Immature natural killer cell (primary cell): ENCODE measurements at regions not wholly inside any gene's neighbourhood (a gene's known extent, or its start where the extent isn't known, plus 50 kb on each side); places are given as distances from the start of the nearest gene placed in this dataset.
"Not testable (repeated sequence)": the region's sequence is repeated elsewhere in the genome, so short reads cannot be mapped to it uniquely, and the experiment has no call there.

Source experiments
- DNase-seq, 3 donors: peaks; one replicate each; pipeline ENCODE4 v3.0.0; 2022; ENCODE audit warnings: mixed read lengths in 1 of 3
- H3K27ac Mint-ChIP-seq, 6 donors: one replicate each; pipeline ENCODE4 v1.8.0; 2020; ENCODE audit warnings: mixed read lengths in 6 of 6, mild to moderate bottlenecking in 5 of 6, inconsistent platforms in 4 of 6, moderate library complexity in 3 of 6
- H3K27me3 Mint-ChIP-seq, 3 donors: one replicate each; pipeline ENCODE4 v1.8.0; 2020 to 2021; ENCODE audit warnings: low read depth in 3 of 3, mild to moderate bottlenecking in 3 of 3, mixed read lengths in 3 of 3, moderate library complexity in 3 of 3, inconsistent platforms in 1 of 3
- H3K36me3 Mint-ChIP-seq, 3 donors: one replicate each; pipeline ENCODE4 v1.8.0; 2020; ENCODE audit warnings: mixed read lengths in 3 of 3, inconsistent platforms in 2 of 3, mild to moderate bottlenecking in 2 of 3
- H3K4me1 Mint-ChIP-seq, 2 donors: one replicate each; pipeline ENCODE4 v1.8.0; 2020; ENCODE audit warnings: inconsistent platforms in 2 of 2, mild to moderate bottlenecking in 2 of 2, mixed read lengths in 2 of 2, moderate library complexity in 1 of 2
- H3K4me3 Mint-ChIP-seq, 5 donors: one replicate each; pipeline ENCODE4 v1.8.0; 2020; ENCODE audit warnings: mild to moderate bottlenecking in 5 of 5, mixed read lengths in 5 of 5, inconsistent platforms in 3 of 5, moderate library complexity in 3 of 5
- H3K9me3 Mint-ChIP-seq, 6 donors: one replicate each; pipeline ENCODE4 v1.8.0; 2020; ENCODE audit warnings: mild to moderate bottlenecking in 6 of 6, mixed read lengths in 6 of 6, inconsistent platforms in 4 of 6, moderate library complexity in 3 of 6

DNA sequence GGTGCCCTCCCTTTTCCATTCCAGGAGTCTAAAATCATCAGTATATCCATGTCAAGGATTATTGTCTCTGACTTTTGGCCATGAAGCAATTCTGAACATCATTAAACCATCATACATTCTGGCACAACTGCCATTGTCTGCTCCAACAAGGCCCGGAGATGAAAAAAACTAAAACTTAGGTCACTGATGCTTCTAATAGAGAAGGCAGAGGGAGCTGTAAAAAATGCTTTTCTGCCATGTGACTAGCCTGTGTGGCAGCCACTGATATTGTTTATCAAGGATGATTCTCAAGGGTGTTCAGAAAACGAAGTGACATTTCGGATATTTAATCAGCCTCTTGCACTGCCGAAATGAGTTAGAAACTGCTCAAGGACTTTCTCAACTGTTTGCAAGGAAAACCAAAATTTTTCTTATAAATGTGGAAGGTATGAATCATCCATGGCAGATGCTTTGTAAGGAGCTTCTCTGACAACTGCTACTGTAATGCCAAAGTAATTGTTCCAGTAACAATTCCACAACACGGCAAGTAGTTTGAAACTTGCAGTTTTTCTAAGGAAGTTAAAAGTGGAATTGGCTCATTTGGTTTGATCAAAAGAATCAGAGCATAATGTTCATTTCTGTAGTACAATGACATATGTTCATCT, 1076.5 kb upstream of the FLRT2 start:
- Mint-ChIP-seq H3K36me3 (peaks cover 0 to 3% (median 0%) of the 10 kb centered on the region in 3 donors), H3K4me1 (no peaks in the 10 kb centered on the region), H3K4me3 (no peak overlapping the region), H3K27me3 (no peaks in the 10 kb centered on the region), H3K27ac (no peak overlapping the region), H3K9me3 (peaks cover 0 to 10% (median 3%) of the 10 kb centered on the region in 6 donors)
- DNase-seq = no peak

DNA sequence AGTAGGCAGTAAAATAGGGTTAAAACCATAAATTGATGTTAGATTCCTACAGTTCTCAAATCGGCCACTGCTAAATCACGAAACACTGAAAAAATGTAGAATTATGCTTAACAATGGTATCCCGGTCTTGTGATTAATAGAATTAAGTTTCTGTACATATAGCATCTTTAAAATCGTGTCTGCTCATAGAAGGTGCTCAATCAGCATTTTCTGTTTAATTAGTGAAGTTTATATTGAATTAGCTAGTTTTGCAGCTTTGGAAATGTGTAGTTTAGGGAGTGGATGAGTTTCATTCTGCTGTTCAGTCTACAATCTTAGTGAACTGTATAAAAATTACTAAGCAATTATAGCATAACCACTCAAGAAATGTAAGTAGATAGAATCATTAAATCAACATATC, 1075.8 kb upstream of the FLRT2 start:
- Mint-ChIP-seq H3K27ac (no peak overlapping the region), H3K36me3 (peaks cover 0 to 3% (median 0%) of the 10 kb centered on the region in 3 donors), H3K4me1 (no peaks in the 10 kb centered on the region), H3K4me3 (no peak overlapping the region), H3K9me3 (peaks cover 0 to 10% (median 3%) of the 10 kb centered on the region in 6 donors), H3K27me3 (no peaks in the 10 kb centered on the region)
- no peak for DNase-seq

DNA sequence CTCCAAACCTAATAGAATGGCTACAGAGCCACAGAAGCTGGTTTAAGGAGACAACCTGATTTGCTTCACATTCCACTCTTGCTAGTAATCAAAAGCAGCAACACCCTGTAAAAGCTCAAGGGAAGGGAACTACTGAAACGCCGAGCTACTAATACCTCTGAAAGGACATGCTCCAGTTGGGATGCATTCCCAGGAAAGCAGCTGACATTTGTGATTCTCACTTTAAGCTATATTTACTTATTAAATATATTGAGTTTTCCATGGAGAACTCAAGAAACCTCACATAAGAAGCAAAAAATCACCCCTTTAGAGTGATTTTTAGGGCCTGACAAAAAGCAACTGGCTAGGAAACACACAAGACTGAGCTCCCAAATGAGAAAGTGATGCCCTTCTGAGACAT, 1073.0 kb upstream of the FLRT2 start:
- H3K27me3 Mint-ChIP-seq = no peaks in the 10 kb centered on the region
- no peak overlapping the region for H3K27ac Mint-ChIP-seq
- no peak overlapping the region for H3K4me3 Mint-ChIP-seq
- H3K36me3 Mint-ChIP-seq = peaks cover 0 to 3% (median 0%) of the 10 kb centered on the region in 3 donors
- DNase-seq = no peak
- no peaks in the 10 kb centered on the region for H3K4me1 Mint-ChIP-seq
- peaks cover 0 to 8% (median 1%) of the 10 kb centered on the region in 6 donors for H3K9me3 Mint-ChIP-seq

DNA sequence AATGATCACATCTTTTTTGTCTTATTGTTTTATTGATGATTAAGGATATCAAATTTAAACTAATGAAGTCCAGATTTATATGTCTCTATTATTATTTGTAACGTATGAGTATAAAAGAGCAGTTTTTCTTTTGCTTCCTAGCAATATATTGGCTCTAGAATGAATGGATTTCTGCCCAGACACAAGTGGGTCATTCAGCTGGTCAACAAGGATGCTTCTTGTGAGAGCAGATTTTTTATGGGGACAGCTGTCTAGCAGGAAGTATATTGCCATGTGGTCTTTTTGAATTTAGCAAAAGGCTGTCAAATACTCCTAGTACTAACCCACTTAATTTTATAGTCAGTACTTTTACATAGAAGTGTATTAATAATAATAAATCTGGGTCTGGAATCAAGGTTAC, 1071.1 kb upstream of the FLRT2 start:
- Mint-ChIP-seq H3K4me1 (no peaks in the 10 kb centered on the region), H3K4me3 (no peak overlapping the region), H3K27me3 (no peaks in the 10 kb centered on the region), H3K27ac (no peak overlapping the region), H3K9me3 (peaks cover 0 to 14% (median 2%) of the 10 kb centered on the region in 6 donors), H3K36me3 (peaks cover 0 to 3% (median 0%) of the 10 kb centered on the region in 3 donors)
- DNase-seq = no peak

DNA sequence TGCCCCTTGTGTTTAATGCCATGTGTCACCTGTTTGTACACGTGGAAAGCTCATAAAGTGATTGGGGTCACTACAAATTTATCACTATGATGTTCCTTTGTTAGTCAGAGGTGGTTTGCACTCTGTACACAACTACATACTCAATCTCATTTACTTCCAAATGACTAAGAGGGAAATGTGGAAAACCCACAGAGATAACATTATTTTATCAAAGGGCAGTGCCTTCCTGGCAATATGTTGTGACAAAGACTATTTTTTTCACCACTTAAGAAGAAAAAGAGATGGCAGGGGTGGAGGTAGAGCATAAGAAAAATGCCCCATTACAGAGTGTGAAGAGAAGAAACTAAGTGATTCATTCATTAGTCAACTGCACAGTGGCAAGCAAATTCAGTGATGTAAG, 1064.1 kb upstream of the FLRT2 start:
- Mint-ChIP-seq H3K27me3 (no peaks in the 10 kb centered on the region), H3K4me3 (no peak overlapping the region), H3K27ac (no peak overlapping the region), H3K4me1 (no peaks in the 10 kb centered on the region), H3K9me3 (peaks cover 0 to 40% (median 5%) of the 10 kb centered on the region in 6 donors), H3K36me3 (no peaks in the 10 kb centered on the region)
- no peak for DNase-seq

DNA sequence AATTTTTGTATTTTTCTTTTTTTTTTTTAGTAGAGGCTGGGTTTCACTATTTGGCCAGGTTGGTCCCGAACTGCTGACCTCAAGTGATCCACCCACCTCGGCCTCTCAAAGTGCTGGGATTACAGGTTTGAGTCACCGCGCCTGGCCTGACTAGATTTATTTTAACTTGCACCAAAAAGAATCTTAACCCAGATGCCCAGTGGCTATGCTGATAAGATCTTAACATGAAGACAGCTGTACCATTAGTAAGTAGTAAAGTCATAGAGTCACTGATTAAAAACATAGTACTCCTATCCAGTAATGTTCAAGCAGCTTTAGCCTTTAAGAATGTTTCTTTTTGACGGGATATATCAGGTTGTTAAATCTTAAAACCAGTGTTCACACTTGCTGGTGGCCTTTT, 1061.8 kb upstream of the FLRT2 start:
- no peak overlapping the region for H3K27ac Mint-ChIP-seq
- no peak for DNase-seq
- no peaks in the 10 kb centered on the region for H3K4me1 Mint-ChIP-seq
- no peaks in the 10 kb centered on the region for H3K36me3 Mint-ChIP-seq
- H3K27me3 Mint-ChIP-seq = no peaks in the 10 kb centered on the region
- H3K9me3 Mint-ChIP-seq = peaks cover 0 to 32% (median 7%) of the 10 kb centered on the region in 6 donors
- no peak overlapping the region for H3K4me3 Mint-ChIP-seq

DNA sequence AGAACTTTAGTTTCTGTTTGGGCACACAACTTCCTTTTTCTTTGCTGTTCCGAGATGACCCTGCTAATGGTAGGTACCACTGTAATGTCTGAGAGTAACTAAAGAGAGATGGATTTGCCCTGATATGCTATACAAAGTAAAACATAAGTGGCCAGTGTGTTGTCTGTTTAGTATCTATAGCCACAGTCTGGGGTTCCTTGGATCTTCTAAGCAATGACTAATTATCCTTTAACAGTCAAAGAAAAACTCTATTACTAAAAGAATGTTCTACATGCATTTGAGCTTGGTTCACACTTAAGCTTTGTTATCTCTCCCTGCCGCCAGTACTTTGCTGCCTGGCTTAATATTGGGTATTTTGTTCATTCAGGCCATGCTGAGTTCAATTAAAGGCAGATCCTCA, 1051.9 kb upstream of the FLRT2 start:
- H3K36me3 Mint-ChIP-seq = no peaks in the 10 kb centered on the region
- H3K9me3 Mint-ChIP-seq = peaks cover 0 to 8% (median 6%) of the 10 kb centered on the region in 6 donors
- no peak for DNase-seq

DNA sequence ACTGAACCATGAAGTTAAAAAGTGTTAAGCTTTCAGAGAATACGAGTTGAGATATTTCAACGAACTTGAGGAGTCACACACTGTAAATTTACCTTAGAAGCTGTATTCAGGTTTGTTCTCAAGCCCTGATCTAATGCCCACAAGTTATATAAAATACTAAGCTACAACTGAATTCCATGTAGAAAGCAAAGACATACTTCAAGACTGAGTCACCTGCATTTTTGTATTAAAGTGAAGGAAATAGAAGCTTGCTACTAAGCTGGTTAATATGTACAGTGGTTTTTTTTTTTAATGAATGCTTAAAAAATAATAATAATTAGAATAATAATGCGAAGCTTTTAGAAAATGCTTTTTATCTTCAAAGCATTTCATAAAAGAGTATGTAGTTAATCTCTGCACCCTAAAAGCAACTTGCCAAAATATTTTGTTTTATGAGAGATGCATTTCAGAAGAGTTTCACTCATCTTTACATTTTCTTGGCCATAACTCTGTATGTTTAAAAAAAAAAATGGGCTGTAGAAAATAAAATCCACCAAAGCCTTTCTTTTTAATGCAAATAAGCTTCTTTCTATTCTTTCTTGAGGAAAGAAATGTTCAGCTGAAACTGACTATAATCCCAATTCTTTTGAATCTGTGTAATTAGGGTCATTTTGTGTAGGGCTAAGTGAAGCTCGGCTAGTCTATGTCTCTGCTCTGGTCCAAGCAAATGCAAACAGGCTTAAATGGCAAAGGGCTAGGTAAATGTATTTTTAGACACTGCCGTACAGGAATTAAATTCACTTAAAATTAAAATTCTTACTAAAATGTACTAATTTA, 1047.5 kb upstream of the FLRT2 start:
- Mint-ChIP-seq H3K27ac (no peak overlapping the region), H3K4me1 (no peaks in the 10 kb centered on the region), H3K4me3 (no peak overlapping the region), H3K27me3 (no peaks in the 10 kb centered on the region), H3K9me3 (peaks cover 0 to 11% (median 6%) of the 10 kb centered on the region in 6 donors), H3K36me3 (no peaks in the 10 kb centered on the region)
- no peak for DNase-seq

More for the DNA sequence above, 1051.9 kb upstream of the FLRT2 start:
- Mint-ChIP-seq H3K27me3 (no peaks in the 10 kb centered on the region), H3K4me3 (no peak overlapping the region), H3K27ac (no peak overlapping the region), H3K4me1 (no peaks in the 10 kb centered on the region)

DNA sequence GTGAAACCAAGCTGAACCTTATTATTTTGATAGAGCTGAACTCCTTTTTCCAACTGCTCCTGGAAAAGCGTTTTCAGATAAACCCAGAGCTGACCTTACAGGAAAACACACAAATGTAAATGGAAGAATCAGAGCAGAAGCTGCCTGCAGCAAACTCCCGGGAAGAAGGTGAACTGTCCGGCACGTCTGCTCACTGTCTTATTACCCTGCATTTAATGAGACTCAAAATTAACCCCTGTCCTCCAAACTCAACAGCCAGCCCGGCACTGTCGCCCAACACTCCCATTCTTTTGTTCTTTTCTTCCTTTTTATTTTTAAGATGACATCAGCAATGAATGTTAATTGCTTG, 1046.9 kb upstream of the FLRT2 start:
- Mint-ChIP-seq H3K36me3 (no peaks in the 10 kb centered on the region), H3K27ac (no peak overlapping the region), H3K9me3 (peaks cover 0 to 15% (median 8%) of the 10 kb centered on the region in 6 donors), H3K4me1 (no peaks in the 10 kb centered on the region), H3K4me3 (no peak overlapping the region), H3K27me3 (no peaks in the 10 kb centered on the region)
- no peak for DNase-seq

DNA sequence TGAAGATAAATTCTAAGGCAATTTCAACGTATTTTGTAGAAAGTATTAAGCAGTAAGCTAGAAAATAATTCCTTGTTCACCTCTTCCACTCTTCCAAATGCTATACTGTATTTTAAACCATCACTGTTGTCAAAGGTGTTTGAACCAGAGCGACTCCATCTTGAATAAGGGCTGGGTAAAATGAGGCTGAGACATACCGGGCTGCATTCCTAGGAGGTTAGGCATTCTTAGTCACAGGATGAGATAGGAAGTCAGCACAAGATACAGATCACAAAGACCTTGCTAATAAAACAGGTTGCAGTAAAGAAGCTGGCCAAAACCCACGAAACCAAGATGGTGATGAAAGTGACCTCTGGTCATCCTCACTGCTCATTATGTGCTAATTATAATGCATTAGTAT, 1045.7 kb upstream of the FLRT2 start:
- peaks cover 0 to 21% (median 6%) of the 10 kb centered on the region in 6 donors for H3K9me3 Mint-ChIP-seq
- not testable (repeated sequence) for H3K27ac Mint-ChIP-seq, H3K4me3 Mint-ChIP-seq, DNase-seq, H3K27me3 Mint-ChIP-seq, H3K4me1 Mint-ChIP-seq, H3K36me3 Mint-ChIP-seq

DNA sequence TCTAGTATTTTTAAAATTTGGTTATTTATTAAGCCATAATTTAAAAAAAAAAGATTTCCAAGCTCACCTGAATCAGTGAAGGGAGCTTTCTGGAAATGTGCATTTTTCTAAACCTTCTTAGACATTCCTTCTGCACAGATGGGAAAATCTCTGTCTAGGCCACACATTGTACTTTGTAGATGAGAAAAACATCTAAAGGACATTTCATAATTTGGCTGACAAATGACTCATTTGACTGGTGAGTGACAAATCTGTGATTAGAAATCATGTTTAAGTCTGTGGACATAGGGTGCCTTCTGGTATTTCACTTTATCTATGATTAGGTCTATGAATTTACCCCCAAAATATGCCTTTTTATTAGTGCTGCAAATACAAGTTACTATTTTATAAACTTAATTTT, 1044.9 kb upstream of the FLRT2 start:
- Mint-ChIP-seq H3K27me3 (no peaks in the 10 kb centered on the region), H3K4me1 (no peaks in the 10 kb centered on the region), H3K36me3 (no peaks in the 10 kb centered on the region), H3K4me3 (no peak overlapping the region), H3K9me3 (peaks cover 0 to 21% (median 5%) of the 10 kb centered on the region in 6 donors), H3K27ac (no peak overlapping the region)
- DNase-seq = no peak

DNA sequence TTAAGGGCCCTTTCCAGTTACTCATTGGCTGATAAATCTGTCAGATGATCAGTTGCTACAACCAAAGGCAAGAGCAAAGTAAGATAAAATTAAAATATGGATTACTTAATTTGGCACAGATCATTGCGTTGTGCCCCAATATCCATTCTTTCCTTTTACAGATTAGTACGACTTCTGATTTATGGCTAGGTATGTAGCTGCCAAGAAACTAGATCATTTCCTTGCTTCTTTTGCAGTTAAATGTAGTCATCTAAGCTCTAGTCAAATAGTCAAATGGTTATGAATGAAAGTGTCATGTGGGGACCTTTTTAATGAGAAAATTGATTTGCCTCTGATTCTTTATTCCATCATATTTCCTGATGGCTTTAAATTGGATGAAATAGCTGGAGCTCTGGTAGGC, 1039.9 kb upstream of the FLRT2 start:
- H3K4me1 Mint-ChIP-seq = no peaks in the 10 kb centered on the region
- DNase-seq = no peak
- no peaks in the 10 kb centered on the region for H3K27me3 Mint-ChIP-seq
- H3K27ac Mint-ChIP-seq = no peak overlapping the region
- no peaks in the 10 kb centered on the region for H3K36me3 Mint-ChIP-seq
- peaks cover 3 to 48% (median 7%) of the 10 kb centered on the region in 6 donors for H3K9me3 Mint-ChIP-seq
- H3K4me3 Mint-ChIP-seq = no peak overlapping the region

DNA sequence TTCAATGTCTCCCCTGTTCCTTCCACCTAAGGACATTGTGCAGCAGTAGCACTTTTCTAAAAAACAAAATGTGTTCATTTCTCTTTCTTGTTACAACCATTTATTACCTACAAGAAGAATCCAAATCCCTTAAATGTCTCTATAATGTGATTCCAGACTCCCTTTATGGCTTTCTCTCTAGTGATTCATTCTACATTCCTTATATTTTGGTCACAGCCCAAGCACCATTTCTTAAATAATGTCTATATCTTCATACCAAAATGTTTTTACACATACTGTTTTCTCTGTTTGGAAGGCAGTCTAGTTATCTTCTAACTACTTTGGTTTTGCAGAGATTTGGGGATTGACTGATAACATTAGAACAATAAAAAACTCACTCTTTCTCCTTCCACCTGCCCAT, 1037.3 kb upstream of the FLRT2 start:
- H3K36me3 Mint-ChIP-seq = no peaks in the 10 kb centered on the region

DNA sequence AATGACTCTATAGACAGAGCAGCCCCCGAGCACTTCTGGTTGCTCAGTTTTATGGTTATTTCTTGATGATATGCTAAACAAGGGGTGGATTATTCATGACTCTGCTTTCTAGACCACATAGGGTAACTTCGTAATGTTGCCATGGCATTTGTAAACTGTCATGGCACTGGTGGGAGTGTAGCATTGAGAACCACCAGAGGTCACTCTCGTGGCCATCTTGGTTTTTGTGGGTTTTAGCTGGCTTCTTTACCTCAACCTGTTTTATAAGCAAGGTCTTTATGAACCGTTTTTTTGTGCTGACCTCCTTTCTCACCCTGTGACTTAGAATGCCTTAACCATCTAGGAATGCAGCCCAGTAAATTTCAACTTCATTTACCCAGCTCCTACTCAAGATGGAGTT, 1036.2 kb upstream of the FLRT2 start:
- H3K27ac Mint-ChIP-seq = no peak overlapping the region
- no peaks in the 10 kb centered on the region for H3K4me1 Mint-ChIP-seq
- no peaks in the 10 kb centered on the region for H3K36me3 Mint-ChIP-seq
- DNase-seq = no peak
- no peak overlapping the region for H3K4me3 Mint-ChIP-seq
- no peaks in the 10 kb centered on the region for H3K27me3 Mint-ChIP-seq
- H3K9me3 Mint-ChIP-seq = peaks cover 5 to 48% (median 8%) of the 10 kb centered on the region in 6 donors

More for the DNA sequence above, 1037.3 kb upstream of the FLRT2 start:
- Mint-ChIP-seq H3K27me3 (no peaks in the 10 kb centered on the region), H3K27ac (no peak overlapping the region), H3K4me3 (no peak overlapping the region), H3K4me1 (no peaks in the 10 kb centered on the region), H3K9me3 (peaks cover 4 to 56% (median 7%) of the 10 kb centered on the region in 6 donors)
- no peak for DNase-seq
